ENCODE measurements at regions not wholly inside any gene's neighbourhood (a gene's known extent, or its start where the extent isn't known, plus 50 kb on each side); places are given as distances from the start of the nearest gene placed in this dataset.

DNA sequence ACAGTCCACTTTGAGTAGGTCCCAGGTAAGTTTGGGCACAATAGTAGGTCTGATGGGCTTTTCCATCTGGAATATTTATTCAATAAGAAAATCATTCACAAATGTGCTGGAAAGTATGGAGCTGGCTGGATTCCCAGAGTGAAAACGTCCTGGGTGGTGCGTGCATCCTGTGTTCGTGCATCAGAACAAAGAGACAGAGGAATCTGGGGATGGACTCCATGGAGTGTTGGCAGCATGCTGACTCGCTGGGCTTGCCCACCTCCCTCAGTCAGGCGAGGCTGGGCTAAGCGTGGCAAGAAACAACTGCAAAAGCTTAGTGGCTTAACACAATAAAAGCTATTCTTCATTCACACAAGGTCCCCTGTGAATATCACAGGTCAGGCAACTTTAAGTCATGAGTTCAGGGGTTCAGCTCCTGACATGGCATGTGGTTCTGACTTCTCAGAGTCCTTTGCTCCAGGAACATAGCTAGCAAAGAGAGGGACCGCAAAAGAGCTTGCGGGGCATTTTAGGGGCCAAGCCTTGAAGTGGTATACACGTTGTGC lies 151.6 kb upstream of the ZNF644 start:
- WGBS, 2 donors, result 57 to 61% methylated on average over 9 of the region's 9 CpGs
- Histone ChIP-seq H3K9me3 (no peaks in the 10 kb centered on the region), H3K36me3 (no peaks in the 10 kb centered on the region), H3K27me3 (no peaks in the 10 kb centered on the region), H3K4me3 (no peak overlapping the region), H3K27ac (peak overlapping the region in 1 of 4 donors; percentile 33), H3K4me1 (peaks cover 0 to 15% (median 5%) of the 10 kb centered on the region in 4 donors)
- DNase-seq (no peak), ATAC-seq (ENCODE audit: low FRiP score in 2 of 2) (no peak)
- TF ChIP-seq POLR2AphosphoS5 (IDR thresholded peaks at IDR 0.05), result no peak
- TF ChIP-seq, protein P1, sequence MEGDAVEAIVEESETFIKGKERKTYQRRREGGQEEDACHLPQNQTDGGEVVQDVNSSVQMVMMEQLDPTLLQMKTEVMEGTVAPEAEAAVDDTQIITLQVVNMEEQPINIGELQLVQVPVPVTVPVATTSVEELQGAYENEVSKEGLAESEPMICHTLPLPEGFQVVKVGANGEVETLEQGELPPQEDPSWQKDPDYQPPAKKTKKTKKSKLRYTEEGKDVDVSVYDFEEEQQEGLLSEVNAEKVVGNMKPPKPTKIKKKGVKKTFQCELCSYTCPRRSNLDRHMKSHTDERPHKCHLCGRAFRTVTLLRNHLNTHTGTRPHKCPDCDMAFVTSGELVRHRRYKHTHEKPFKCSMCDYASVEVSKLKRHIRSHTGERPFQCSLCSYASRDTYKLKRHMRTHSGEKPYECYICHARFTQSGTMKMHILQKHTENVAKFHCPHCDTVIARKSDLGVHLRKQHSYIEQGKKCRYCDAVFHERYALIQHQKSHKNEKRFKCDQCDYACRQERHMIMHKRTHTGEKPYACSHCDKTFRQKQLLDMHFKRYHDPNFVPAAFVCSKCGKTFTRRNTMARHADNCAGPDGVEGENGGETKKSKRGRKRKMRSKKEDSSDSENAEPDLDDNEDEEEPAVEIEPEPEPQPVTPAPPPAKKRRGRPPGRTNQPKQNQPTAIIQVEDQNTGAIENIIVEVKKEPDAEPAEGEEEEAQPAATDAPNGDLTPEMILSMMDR (IDR thresholded peaks at IDR 0.05), result no peak
- TF ChIP-seq POLR2A (IDR thresholded peaks at IDR 0.05), result no peak
- no peak for TF ChIP-seq EP300 (IDR thresholded peaks at IDR 0.05)

DNA sequence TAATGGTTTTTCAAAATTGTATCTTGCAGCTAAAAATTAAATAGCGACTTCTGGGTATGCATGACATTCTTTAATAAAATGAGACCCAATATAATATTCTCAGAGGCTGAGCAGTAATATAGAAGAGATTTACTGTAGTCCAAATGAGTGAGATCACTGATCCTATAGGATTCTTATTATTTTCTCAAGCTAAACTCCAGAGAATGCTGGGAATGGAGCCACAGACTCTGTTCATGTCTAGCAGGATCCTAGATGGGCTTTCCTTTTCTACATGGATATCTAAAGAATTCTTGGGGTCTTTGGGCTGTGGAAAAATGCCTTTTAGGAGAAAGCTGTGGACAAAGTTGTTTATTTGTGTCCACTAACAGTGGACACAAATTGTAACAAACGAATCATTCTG lies 150.7 kb upstream of the ZNF644 start:
- Histone ChIP-seq H3K9me3 (no peaks in the 10 kb centered on the region), H3K4me1 (peaks cover 0 to 15% (median 5%) of the 10 kb centered on the region in 4 donors), H3K36me3 (no peaks in the 10 kb centered on the region), H3K4me3 (no peak overlapping the region), H3K27me3 (no peaks in the 10 kb centered on the region), H3K27ac (no peak overlapping the region)
- WGBS, 2 donors, result 67 to 73% methylated on average over 2 of the region's 2 CpGs
- TF ChIP-seq POLR2A (IDR thresholded peaks at IDR 0.05) (no peak), EP300 (IDR thresholded peaks at IDR 0.05) (no peak), POLR2AphosphoS5 (IDR thresholded peaks at IDR 0.05) (no peak)
- TF ChIP-seq, protein P1 (IDR thresholded peaks at IDR 0.05), result no peak
- DNase-seq (no peak), ATAC-seq (ENCODE audit: low FRiP score in 2 of 2) (no peak)

DNA sequence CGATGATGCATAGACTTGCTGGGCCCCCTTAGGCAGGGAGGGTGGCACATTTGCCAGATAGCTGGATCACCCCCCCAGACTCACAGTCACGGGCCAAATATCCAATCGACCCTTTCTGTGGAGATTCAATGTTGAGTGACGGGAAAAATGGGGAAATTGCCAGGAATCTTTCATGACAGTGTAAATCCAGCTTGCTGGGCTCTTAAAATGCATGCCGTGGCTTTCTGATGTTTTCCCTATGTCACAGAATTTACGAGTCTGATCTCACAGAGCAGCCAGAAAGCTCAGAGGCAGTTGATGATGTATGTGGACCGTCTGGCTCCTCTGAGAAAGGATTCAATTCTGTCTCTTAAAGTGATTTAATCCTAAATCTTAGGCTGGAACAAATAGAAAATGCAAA lies 150.1 kb upstream of the ZNF644 start:
- H3K27ac ChIP-seq, result no peak overlapping the region
- no peaks in the 10 kb centered on the region for H3K27me3 ChIP-seq
- peaks cover 0 to 15% (median 5%) of the 10 kb centered on the region in 4 donors for H3K4me1 ChIP-seq
- DNase-seq, result no peak
- no peaks in the 10 kb centered on the region for H3K36me3 ChIP-seq
- no peaks in the 10 kb centered on the region for H3K9me3 ChIP-seq
- TF ChIP-seq POLR2AphosphoS5 (IDR thresholded peaks at IDR 0.05) (no peak), EP300 (IDR thresholded peaks at IDR 0.05) (no peak), POLR2A (IDR thresholded peaks at IDR 0.05) (no peak)
- H3K4me3 ChIP-seq, result no peak overlapping the region
- 52 to 71% methylated on average over 7 of the region's 7 CpGs for WGBS, 2 donors
- no peak for ATAC-seq (ENCODE audit: low FRiP score in 2 of 2)

DNA sequence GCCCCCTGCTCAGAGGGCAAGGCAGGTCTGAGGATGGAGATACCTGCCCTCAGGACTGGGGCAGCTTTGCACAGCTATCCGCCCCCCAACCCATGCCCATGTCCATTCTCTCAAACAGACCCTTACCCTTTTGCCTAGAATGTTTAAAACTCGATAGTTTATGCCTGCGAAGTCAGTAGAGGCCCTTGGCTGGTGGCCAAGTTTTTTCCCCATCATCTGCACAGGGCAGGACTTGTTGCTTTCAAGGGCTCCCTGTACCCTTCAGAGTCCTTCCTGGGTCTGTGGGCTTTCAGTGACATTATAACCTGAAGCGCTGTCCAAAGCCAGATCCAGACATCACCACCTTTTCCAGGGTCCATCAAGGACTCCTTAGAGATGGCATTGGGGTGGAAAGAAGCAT lies 148.7 kb upstream of the ZNF644 start:
- TF ChIP-seq, protein P1 (IDR thresholded peaks at IDR 0.05), result no peak
- TF ChIP-seq POLR2A (IDR thresholded peaks at IDR 0.05) (no peak), EP300 (IDR thresholded peaks at IDR 0.05) (no peak), POLR2AphosphoS5 (IDR thresholded peaks at IDR 0.05) (no peak)
- peaks cover 0 to 15% (median 2%) of the 10 kb centered on the region in 4 donors for H3K4me1 ChIP-seq
- no peaks in the 10 kb centered on the region for H3K27me3 ChIP-seq
- H3K9me3 ChIP-seq, result no peaks in the 10 kb centered on the region
- WGBS, 2 donors, result 80 to 86% methylated on average over 4 of the region's 4 CpGs
- ATAC-seq (ENCODE audit: low FRiP score in 2 of 2) (no peak), DNase-seq (no peak)
- no peaks in the 10 kb centered on the region for H3K36me3 ChIP-seq
- H3K27ac ChIP-seq, result no peak overlapping the region
- no peak overlapping the region for H3K4me3 ChIP-seq

DNA sequence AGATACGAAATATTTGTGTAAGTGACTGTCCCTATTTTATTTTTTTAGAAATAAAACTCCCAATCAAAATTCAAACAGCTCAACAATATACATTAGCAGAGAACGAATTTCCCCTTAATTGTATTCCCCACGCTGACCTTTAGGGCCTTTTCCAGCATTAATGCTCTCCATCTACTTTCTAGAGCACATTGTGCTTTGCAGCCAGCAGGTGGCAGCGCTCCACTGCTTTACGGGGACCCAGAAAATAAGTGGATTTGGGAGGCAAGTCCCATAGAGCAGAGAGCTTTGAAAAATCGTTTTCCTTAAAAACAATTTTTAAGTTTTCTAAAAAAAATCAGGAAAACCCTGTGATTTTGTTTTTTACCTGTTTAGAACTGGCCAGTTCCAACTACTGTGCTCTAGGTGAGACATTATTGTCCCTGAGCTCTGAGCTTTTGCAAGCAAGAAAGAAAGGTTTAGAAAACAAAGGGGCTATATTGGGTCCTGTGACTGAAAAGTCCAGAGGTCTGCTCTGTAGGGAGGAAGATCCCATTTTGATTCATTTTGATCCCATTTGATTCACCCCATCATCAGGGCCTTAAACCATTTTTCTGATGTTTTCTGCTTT lies 144.4 kb upstream of the ZNF644 start:
- Histone ChIP-seq H3K36me3 (no peaks in the 10 kb centered on the region), H3K4me1 (peaks cover 0 to 12% (median 3%) of the 10 kb centered on the region in 4 donors), H3K9me3 (no peaks in the 10 kb centered on the region), H3K27me3 (no peaks in the 10 kb centered on the region), H3K4me3 (no peak overlapping the region), H3K27ac (no peak overlapping the region)
- WGBS, 2 donors, result 11 to 13% methylated on average over 6 of the region's 6 CpGs
- DNase-seq (peak in 1 of 2 donors; percentile 49), ATAC-seq (ENCODE audit: low FRiP score in 2 of 2) (peak; percentile 74 to 87)
- TF ChIP-seq, protein P1 (IDR thresholded peaks at IDR 0.05), result peak; percentile 58 to 77 (median 69)
- TF ChIP-seq EP300 (IDR thresholded peaks at IDR 0.05), result no peak
- TF ChIP-seq POLR2AphosphoS5 (IDR thresholded peaks at IDR 0.05), result no peak
